Esophagus muscularis mucosa (tissue), 3 donors: ENCODE measurements at regions not wholly inside any gene's neighbourhood (a gene's known extent, or its start where the extent isn't known, plus 50 kb on each side); places are given as distances from the start of the nearest gene placed in this dataset.
A peak's percentile ranks its signal among the peaks of the same experiment; 100 is the strongest.

ENCODE experiments used
- POLR2A ChIP-seq: fragments of 450-650 bp; IDR thresholded peaks from one replicate; pipeline ENCODE4 v1.6.1; 2017; ENCODE audit warnings: antibody characterized with exemption, moderate library complexity, mild to moderate bottlenecking, low read depth
- TF ChIP-seq, protein P1 (sequence below), 3 experiments: fragments of 200-600 bp in 2 of 3; fragments of 450-650 bp in 1 of 3; sonication (generic) in 2 of 3; IDR thresholded peaks; one replicate each; pipeline ENCODE4 v1.5.1; 2017 to 2019; ENCODE audit warnings: antibody characterized with exemption in 3 of 3, mild to moderate bottlenecking in 2 of 3, moderate library complexity in 1 of 3

DNA sequence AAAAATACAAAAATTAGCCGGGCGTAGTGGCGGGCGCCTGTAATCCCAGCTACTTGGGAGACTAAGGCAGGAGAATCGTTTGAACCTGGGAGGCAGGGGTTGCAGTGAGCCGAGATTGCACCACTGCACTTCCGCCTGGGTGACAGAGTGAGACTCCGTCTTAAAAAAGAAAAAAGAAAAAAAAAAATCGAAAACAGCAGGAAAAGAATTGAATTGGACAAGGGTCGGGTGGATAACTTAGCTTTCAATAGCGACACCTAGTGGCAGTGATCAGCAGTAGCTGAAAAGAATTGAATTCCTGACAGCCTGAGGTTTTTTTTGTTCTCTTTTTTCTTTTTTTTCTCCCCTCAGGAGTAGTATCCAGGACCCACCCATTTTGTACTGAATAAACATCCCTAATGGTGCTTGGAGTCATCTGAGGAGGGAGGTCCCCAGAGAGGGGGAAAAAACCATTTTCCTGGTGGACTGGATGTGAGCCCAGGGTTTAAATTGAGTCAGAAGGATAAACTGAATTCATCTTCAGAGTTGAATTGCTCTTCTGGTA, 55.1 kb downstream of the CYCS start:
- TF ChIP-seq, protein P1, sequence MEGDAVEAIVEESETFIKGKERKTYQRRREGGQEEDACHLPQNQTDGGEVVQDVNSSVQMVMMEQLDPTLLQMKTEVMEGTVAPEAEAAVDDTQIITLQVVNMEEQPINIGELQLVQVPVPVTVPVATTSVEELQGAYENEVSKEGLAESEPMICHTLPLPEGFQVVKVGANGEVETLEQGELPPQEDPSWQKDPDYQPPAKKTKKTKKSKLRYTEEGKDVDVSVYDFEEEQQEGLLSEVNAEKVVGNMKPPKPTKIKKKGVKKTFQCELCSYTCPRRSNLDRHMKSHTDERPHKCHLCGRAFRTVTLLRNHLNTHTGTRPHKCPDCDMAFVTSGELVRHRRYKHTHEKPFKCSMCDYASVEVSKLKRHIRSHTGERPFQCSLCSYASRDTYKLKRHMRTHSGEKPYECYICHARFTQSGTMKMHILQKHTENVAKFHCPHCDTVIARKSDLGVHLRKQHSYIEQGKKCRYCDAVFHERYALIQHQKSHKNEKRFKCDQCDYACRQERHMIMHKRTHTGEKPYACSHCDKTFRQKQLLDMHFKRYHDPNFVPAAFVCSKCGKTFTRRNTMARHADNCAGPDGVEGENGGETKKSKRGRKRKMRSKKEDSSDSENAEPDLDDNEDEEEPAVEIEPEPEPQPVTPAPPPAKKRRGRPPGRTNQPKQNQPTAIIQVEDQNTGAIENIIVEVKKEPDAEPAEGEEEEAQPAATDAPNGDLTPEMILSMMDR (IDR thresholded peaks at IDR 0.05) = peak; percentile 74 to 90 (median 87)
- no peak for TF ChIP-seq POLR2A
